Mesodermal cell (in vitro differentiated cells): ENCODE measurements at regions not wholly inside any gene's neighbourhood (a gene's known extent, or its start where the extent isn't known, plus 50 kb on each side); places are given as distances from the start of the nearest gene placed in this dataset.

ENCODE experiments used
- H3K27ac ChIP-seq: 2 replicates; pipeline ENCODE4 v1.7.0; 2013; ENCODE audit warnings: mild to moderate bottlenecking, low read depth, low read length, moderate library complexity; ENCODE audit not compliant: severe bottlenecking
- H3K36me3 ChIP-seq: 2 replicates; pipeline ENCODE4 v1.7.1; 2013; ENCODE audit warnings: mild to moderate bottlenecking, low read length, moderate library complexity; ENCODE audit not compliant: control insufficient read depth, insufficient read depth
- H3K4me1 ChIP-seq: one replicate; pipeline ENCODE4 v1.7.1; 2013; ENCODE audit warnings: mild to moderate bottlenecking, low read length; ENCODE audit not compliant: insufficient read depth, control insufficient read depth, poor library complexity, severe bottlenecking
- H3K4me3 ChIP-seq: 2 replicates; pipeline ENCODE4 v1.7.0; 2013; ENCODE audit warnings: low read length, control low read depth, mild to moderate bottlenecking; ENCODE audit not compliant: insufficient read depth, poor library complexity, severe bottlenecking; ENCODE audit errors: extremely low read depth
- H3K9me3 ChIP-seq: 2 replicates; pipeline ENCODE4 v1.7.1; 2013; ENCODE audit warnings: mild to moderate bottlenecking, low read length, moderate library complexity; ENCODE audit not compliant: control insufficient read depth
- WGBS, 2 experiments: methylation state at CpG; one replicate each; pipeline ENCODE4 v1.1.5; 2013; ENCODE audit warnings: missing lambda C conversion rate in 2 of 2; ENCODE audit not compliant: insufficient coverage in 2 of 2; 5-methylcytosine and 5-hydroxymethylcytosine counted together

DNA sequence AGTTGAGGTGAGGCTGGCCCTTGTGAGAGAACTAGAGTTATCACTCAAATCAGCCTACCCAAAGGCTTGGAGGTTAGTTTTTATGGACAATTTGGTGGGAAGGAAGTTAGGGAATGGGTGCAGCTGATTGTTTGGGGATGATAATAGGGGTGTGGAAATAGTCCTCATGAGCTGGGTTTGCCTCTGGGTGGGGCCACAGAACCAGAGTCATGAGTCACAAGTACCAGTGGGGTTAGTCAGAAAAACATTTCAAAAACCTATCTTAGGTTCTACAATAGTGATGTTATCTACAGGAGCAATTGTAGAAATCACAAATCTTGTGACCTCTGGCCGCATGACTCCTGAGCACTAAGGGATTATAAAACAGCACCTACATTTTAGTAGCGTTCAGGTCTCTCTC lies 630.1 kb upstream of the PIK3C3 start:
- Histone ChIP-seq H3K36me3 (no peaks in the 10 kb centered on the region), H3K9me3 (peaks cover 8% of the 10 kb centered on the region), H3K4me3 (no peak overlapping the region), H3K27ac (no peak overlapping the region), H3K4me1 (peaks cover 11% of the 10 kb centered on the region)
- no CpG with 5 or more reads among the region's 2 CpGs for WGBS, 2 experiments

DNA sequence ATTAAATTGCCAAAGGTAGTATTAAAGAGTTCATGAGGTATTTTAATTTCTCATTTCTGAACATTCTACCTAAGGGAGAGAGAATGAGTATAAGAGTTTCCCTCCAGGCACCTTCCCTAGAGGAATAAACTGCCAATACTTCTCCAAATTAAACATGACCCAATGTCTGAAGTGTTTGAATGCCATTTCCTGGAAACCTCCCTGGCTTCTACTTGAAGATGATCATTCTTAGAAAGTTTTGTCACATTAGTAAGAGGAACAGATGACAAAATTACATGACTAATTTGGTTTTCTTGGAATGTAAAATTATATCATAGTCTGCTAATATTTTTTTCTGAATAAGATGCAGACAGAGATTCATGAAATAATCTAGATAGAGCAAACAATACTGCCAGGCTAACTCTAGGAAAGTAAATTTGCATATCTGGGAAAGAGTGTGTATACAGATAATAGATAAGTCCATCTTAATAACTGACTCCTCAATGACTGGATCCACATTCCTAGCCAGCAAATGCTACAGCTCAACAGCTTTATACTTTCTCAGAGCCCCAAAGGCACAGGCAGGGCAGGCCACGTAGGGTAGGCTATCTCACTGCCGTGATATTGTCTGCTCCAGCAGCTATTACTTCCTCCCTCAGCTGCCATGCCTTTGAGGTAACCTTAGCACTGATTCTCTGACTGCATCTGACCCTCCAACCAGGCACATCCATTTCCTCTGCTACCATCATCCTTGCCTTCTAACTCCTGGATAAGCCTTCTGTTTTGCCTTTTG lies 630.8 kb upstream of the PIK3C3 start:
- WGBS, 2 experiments, result 81 to 90% methylated on average over 2 of the region's 2 CpGs

DNA sequence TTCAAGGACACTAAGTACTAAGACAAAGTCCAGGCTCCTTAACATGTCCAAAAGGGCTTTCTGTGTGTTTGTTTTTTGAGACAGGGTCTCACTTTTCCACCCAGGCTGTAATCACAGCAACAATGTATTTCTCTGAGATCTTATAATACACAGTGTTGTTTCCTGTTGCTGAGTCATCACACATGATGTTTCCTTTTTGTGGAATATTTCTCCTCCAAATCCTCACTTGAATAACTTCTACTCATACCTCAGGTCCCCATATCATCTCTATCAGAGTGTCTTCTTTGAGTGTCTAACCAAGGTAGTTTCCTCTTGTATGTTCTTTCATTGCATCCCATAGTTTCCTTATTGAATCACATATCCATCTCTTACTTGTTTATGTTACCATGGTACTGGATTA lies 632.0 kb upstream of the PIK3C3 start:
- Histone ChIP-seq H3K36me3 (no peaks in the 10 kb centered on the region), H3K4me3 (no peak overlapping the region), H3K27ac (no peak overlapping the region), H3K4me1 (peaks cover 11% of the 10 kb centered on the region), H3K9me3 (peaks cover 8% of the 10 kb centered on the region)

More for the DNA sequence above, 630.8 kb upstream of the PIK3C3 start:
- Histone ChIP-seq H3K27ac (no peak overlapping the region), H3K4me1 (peaks cover 11% of the 10 kb centered on the region), H3K36me3 (no peaks in the 10 kb centered on the region), H3K4me3 (no peak overlapping the region), H3K9me3 (peaks cover 8% of the 10 kb centered on the region)

DNA sequence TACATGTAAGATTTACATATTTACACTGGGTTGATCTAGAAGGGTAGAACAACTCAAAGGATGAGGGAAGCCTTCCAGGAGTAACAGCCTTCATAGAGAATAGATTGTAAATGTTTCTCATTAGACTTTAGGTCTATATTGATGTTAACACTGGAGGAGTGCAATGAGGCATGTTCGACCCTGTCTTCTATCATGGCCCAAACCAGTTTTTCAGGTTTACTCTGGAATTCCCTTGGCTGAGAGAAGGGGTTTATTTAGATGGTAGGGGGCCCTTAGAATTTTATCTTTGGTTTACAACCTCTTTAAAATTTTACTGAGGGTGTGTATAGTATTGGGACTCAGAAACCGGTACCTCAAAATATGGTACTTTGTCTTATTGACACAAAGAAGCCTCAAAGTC lies 634.9 kb upstream of the PIK3C3 start:
- H3K4me3 ChIP-seq, result no peak overlapping the region
- H3K27ac ChIP-seq, result no peak overlapping the region
- H3K36me3 ChIP-seq, result no peaks in the 10 kb centered on the region
- peaks cover 11% of the 10 kb centered on the region for H3K4me1 ChIP-seq
- WGBS, 2 experiments, result 88% methylated on average over 1 of the region's 2 CpGs; no CpG with 5 or more reads in 1 of the 2 experiments
- H3K9me3 ChIP-seq, result peaks cover 6% of the 10 kb centered on the region

DNA sequence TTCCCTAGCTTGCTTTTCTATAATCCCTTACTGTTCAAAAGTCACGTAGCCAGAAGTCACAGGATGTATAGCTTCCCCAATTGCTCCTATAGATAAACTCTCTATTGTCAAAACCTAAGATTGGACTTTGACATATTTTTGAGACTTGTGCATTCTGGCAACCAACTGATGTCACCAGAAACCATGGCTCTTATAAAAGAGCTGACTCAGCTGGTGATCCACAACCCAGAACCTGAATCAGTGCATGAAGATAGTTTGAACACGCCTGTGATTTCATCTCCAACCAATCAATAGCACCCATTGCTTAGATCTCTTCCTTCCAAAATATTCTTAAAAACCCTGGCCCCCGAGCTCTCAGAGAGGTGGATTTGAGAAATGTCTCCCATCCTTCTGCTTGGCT lies 639.9 kb upstream of the PIK3C3 start:
- Histone ChIP-seq H3K9me3 (peaks cover 6% of the 10 kb centered on the region), H3K27ac (no peak overlapping the region), H3K4me3 (no peak overlapping the region), H3K36me3 (no peaks in the 10 kb centered on the region), H3K4me1 (no peaks in the 10 kb centered on the region)
- 73 to 100% methylated on average over 1 to 2 of the region's 3 CpGs for WGBS, 2 experiments

DNA sequence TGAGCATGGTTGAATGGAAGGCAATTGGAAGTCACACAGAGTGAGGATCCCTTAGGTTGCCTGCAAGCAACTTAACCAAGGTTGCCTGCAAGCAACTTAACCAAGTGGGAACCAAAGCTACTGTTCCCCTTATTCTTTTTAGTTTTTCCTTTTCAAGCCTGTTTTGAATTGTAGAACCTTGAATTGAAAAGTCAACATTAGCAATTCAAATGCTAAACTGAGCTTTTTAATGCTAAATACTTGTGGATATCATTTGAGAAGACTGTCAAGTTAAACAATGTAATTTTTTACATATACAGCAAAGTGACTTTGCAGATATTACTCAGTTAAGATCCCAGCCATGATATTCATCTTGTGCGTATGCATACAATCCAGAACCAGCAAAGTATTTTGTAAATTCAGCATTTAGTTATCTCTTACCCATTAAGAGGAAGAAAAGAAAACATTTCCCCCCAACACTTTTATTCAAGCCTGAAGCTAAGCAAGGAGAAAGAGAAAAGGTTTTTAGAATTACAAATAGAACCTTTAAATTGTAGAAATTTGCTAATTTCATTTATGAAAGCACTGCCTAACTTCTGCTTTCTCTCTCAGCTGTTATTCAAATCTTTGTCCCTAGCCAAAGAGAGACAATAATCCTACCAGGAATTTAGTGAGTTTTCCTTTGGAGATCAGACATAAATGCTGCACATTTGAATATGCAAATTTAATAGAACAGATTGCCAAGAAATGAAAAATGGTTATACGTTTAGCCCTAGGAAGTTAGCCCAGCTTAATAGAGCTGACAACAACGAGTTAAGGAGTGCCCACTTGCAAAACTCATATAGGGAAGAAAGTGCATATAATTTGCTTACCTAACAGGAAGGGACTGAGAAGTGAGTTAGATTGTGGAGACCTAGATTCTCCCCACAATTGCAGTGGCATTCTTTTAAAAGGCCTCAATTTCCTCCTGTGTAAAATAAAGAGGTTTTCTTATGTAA lies 643.2 kb upstream of the PIK3C3 start:
- Histone ChIP-seq H3K27ac (no peak overlapping the region), H3K36me3 (no peaks in the 10 kb centered on the region), H3K4me3 (no peak overlapping the region), H3K9me3 (peaks cover 6% of the 10 kb centered on the region), H3K4me1 (no peaks in the 10 kb centered on the region)
- 40% methylated on average over 1 of the region's 3 CpGs; no CpG with 5 or more reads in 1 of the 2 experiments for WGBS, 2 experiments

DNA sequence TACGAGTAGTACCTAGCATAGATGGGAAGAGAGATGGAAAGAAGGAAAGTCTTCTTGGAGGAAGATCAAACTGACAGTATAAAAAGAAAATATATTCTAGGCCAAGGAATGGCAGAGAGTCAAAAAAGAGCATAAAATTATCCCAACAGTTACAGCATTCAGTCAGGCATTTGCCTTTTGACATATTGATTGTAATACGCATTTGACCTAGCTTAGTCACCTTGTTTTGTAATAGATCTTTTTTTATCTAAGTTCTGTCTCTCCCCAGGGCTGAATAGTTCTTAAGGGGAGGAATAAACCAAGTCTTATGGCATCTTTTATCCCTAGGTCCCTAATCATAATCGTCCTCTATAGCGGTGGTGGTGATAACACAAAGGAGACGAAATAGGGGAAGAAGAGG lies 657.3 kb upstream of the PIK3C3 start:
- 67 to 93% methylated on average over 1 to 2 of the region's 5 CpGs for WGBS, 2 experiments
- H3K9me3 ChIP-seq, result no peaks in the 10 kb centered on the region

DNA sequence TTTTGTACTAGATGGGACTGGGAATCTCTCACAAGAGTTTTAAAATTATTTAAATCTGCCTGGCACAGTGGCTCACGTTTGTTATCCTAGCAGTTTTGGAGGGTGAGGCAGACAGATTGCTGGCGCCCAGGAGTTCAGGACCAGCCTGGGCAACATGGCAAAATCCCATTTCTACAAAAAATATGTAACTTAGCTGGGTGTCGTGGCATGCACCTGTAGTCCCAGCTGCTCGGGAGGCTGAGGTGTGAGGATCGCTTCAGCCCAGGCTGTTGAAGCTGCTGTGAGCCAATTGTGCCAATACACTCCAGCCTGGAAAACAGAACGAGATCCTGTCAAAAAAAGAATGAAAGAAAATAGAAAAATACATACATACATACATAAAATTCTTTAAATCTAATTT lies 685.7 kb upstream of the PIK3C3 start:
- no peaks in the 10 kb centered on the region for H3K4me1 ChIP-seq
- 85 to 100% methylated on average over 2 to 4 of the region's 6 CpGs for whole genome bisulfite sequencing, 2 experiments
- H3K9me3 ChIP-seq, result no peaks in the 10 kb centered on the region
- H3K4me3 ChIP-seq, result no peak overlapping the region
- H3K27ac ChIP-seq, result no peak overlapping the region
- no peaks in the 10 kb centered on the region for H3K36me3 ChIP-seq

More for the DNA sequence above, 657.3 kb upstream of the PIK3C3 start:
- Histone ChIP-seq H3K4me1 (no peaks in the 10 kb centered on the region), H3K27ac (no peak overlapping the region), H3K4me3 (no peak overlapping the region), H3K36me3 (no peaks in the 10 kb centered on the region)

DNA sequence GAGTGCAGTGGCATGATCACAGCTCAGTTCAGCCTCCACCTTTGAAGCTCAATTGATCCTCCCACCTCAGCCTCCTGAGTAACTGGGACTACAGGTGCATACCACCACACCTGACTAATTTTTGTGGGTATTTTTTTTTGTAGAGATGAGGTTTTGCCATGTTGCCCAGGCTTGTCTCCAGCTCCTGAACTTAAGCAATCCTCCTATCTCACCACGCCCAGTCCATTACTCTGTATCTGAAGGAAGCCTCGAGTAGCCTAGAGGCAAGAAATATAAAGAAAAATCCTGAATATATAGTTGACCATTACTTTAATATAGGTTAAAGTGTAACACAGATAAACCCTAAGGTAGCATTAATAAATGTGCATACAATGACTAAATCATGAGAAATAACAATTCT lies 686.8 kb upstream of the PIK3C3 start:
- no CpG with 5 or more reads among the region's 2 CpGs for WGBS, 2 experiments
- Histone ChIP-seq H3K27ac (no peak overlapping the region), H3K36me3 (no peaks in the 10 kb centered on the region), H3K4me1 (no peaks in the 10 kb centered on the region), H3K4me3 (no peak overlapping the region), H3K9me3 (no peaks in the 10 kb centered on the region)

DNA sequence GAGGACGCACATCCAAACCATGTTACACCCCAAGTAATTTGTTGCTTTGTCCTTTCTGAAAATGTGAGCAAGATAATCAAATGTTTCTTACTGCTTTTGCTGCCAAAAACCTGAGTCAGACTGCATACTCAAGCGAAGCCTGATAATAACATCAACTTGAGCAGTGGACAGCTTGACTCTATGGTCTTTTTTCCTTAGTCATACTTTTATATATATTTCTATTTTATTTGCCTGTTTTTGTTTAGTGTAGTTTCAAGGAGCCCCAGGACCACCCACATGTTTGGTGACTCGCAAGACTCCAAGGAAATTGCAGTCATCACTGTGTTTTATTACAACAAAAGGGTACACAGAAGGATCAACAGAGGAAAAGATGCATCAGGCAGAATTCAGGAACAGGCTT lies 688.4 kb upstream of the PIK3C3 start:
- no peak overlapping the region for H3K27ac ChIP-seq
- no peak overlapping the region for H3K4me3 ChIP-seq
- H3K36me3 ChIP-seq, result no peaks in the 10 kb centered on the region
- no peaks in the 10 kb centered on the region for H3K9me3 ChIP-seq
- H3K4me1 ChIP-seq, result no peaks in the 10 kb centered on the region
- WGBS, 2 experiments, result 86 to 100% methylated on average over 2 of the region's 3 CpGs
